D721Med (cell line): ENCODE measurements at regions not wholly inside any gene's neighbourhood (a gene's known extent, or its start where the extent isn't known, plus 50 kb on each side); places are given as distances from the start of the nearest gene placed in this dataset.
"Not testable (repeated sequence)": the region's sequence is repeated elsewhere in the genome, so short reads cannot be mapped to it uniquely, and the experiment has no call there.

Experiments used
- DNase-seq: peaks from one replicate; pipeline ENCODE4 v3.0.0; 2011; ENCODE audit warnings: low spot score; ENCODE audit not compliant: insufficient read length
- FAIRE-seq: peaks from 2 replicates; lab custom pipeline; 2011; peaks lifted over from hg19 to GRCh38; lab: Jason Lieb, UNC

DNA sequence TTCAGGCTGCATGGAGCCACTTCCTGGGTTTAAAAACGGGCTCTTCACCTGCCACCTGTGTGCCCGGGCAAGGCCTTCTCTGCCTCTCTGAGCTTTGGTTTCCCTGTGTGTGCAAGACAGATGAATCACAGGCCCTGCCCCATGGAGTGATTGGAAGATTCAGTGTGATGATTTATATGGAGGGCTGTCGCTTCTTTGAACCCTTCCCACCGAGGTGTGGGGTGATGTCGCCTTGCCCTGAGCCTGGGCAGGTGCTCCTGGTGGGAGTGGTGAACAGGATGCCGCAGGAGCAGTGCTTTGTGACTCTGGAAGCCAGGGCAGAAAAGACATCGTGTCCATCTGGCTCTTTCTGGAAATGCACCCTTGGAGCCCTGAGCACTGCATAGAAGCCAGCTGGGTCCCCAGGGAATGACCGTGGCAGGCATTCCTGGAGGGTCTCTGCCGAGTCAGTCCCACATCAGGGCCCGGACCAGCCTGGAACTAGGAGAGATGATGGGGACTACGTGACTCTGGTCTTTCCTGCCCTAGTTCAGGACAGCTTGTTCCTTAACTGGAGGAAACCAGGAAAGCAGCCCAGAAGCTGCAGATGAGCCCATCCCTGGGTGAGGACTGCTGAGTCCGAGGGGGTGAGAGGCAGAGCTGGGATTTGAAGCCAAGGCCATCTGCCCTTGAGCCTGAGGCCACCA, 56.1 kb upstream of the METTL9 start:
- DNase-seq, FAIRE-seq: not testable (repeated sequence)

DNA sequence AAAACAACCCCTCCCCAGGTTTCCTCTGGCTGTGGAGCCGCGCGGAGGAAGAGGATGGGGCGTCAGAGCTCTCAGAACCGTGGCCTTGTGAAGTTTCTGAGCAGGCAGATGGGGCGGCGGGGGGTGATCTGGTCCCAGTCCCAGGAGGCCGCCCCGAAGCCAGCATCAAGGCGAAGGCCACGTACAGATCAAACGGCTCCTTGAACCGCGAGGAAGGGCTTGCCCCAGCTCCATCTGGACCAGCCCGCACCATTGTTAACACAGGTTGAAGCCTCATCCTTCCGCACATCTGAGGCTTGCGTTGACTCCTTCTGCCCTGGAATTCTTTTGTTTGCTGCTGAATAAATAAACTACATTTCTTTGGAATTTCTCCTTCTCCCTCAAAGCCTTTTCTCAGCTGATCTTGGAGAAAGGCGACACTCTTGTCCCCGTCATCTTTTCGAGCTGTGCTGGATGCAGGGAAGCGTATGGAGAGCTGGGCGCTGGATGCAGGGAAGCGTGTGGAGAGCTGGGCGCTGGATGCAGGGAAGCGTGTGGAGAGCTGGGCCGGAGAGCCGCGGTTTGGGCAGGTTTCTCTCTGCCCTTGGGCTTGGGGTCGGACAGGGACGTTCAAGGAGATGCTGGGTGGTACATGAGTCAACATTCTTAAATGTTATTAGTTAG, 53.6 kb upstream of the METTL9 start:
- FAIRE-seq, DNase-seq: not testable (repeated sequence)

DNA sequence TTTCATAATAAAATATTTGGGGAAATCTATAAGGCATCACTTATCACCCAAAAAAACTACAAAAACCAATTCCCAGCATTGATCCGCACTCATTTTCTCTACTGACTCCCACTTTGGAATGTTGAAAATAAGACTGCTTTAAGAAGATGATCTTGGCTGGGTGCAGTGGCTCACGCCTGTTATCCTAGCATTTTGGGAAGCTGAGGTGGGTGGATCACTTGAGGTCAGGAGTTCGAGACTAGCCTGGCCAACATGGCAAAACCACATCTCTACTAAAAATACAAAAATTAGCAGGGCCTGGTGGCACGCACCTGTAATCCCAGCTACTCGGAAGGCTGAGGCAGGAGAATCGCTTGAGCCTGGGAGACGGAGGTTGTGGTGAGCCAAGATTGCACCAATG, 50.0 kb upstream of the METTL9 start:
- not testable (repeated sequence) for FAIRE-seq

More for the DNA sequence above, 50.0 kb upstream of the METTL9 start:
- not testable (repeated sequence) for DNase-seq
